Mesenchymal stem cell (in vitro differentiated cells and primary cell): ENCODE measurements at regions not wholly inside any gene's neighbourhood (a gene's known extent, or its start where the extent isn't known, plus 50 kb on each side); places are given as distances from the start of the nearest gene placed in this dataset.
A peak's percentile ranks its signal among the peaks of the same experiment; 100 is the strongest.

ENCODE experiments used
- DNase-seq: peaks from one replicate; pipeline ENCODE4 v3.0.0-alpha.2; 2013
- H2AFZ ChIP-seq: one replicate; pipeline ENCODE4 v1.6.1; 2013; ENCODE audit warnings: low read depth, mild to moderate bottlenecking, control low read depth, inconsistent platforms, low read length, moderate library complexity
- H2AK5ac ChIP-seq: 2 replicates; pipeline ENCODE4 v1.6.1; 2013; ENCODE audit warnings: low read length, moderate library complexity, mild to moderate bottlenecking, inconsistent platforms; ENCODE audit not compliant: severe bottlenecking
- H2BK120ac ChIP-seq: one replicate; pipeline ENCODE4 v1.6.1; 2013; ENCODE audit warnings: low read depth, mild to moderate bottlenecking, inconsistent platforms, low read length, moderate library complexity
- H2BK12ac ChIP-seq, 2 experiments: one replicate each; pipeline ENCODE4 v1.6.1; 2013; ENCODE audit warnings: inconsistent platforms in 2 of 2, low read length in 2 of 2, mild to moderate bottlenecking in 2 of 2, moderate library complexity in 2 of 2, control low read depth in 1 of 2
- H2BK15ac ChIP-seq: one replicate; pipeline ENCODE4 v1.6.1; 2013; ENCODE audit warnings: mild to moderate bottlenecking, low read depth, inconsistent platforms; ENCODE audit not compliant: poor library complexity, severe bottlenecking
- H2BK5ac ChIP-seq: 2 replicates; pipeline ENCODE4 v1.6.1; 2013; ENCODE audit warnings: low read depth, mild to moderate bottlenecking, low read length, control low read depth, inconsistent platforms; ENCODE audit not compliant: poor library complexity, severe bottlenecking
- H3K14ac ChIP-seq, 2 experiments: one replicate each; pipeline ENCODE4 v1.6.1; 2013; ENCODE audit warnings: inconsistent platforms in 2 of 2, low read length in 2 of 2, control low read depth in 1 of 2, mild to moderate bottlenecking in 1 of 2, moderate library complexity in 1 of 2
- H3K18ac ChIP-seq, 2 experiments: one replicate each; pipeline ENCODE4 v1.6.1; 2013; ENCODE audit warnings: inconsistent platforms in 2 of 2, low read length in 2 of 2, control low read depth in 1 of 2, low read depth in 1 of 2, mild to moderate bottlenecking in 1 of 2
- H3K23ac ChIP-seq, 2 experiments: one replicate each; pipeline ENCODE4 v1.6.1; 2013; ENCODE audit warnings: inconsistent platforms in 2 of 2, low read length in 2 of 2, mild to moderate bottlenecking in 2 of 2, moderate library complexity in 2 of 2, control low read depth in 1 of 2
- H3K27ac ChIP-seq: 2 replicates; pipeline ENCODE4 v1.5.1; 2013; ENCODE audit warnings: mild to moderate bottlenecking, moderate library complexity, low read length, control low read depth, inconsistent platforms; ENCODE audit not compliant: poor library complexity, severe bottlenecking
- H3K27me3 ChIP-seq, 2 experiments: 2 replicates each; pipeline versions ENCODE4 v1.6.1 to v1.7.0; 2013; ENCODE audit warnings: low read length in 2 of 2, mild to moderate bottlenecking in 2 of 2, moderate library complexity in 2 of 2, control low read depth in 1 of 2, inconsistent platforms in 1 of 2; ENCODE audit not compliant: control insufficient read depth in 1 of 2, insufficient read depth in 1 of 2
- H3K36me3 ChIP-seq, 2 experiments: 2 replicates each; pipeline versions ENCODE4 v1.6.1 to v1.7.0; 2013; ENCODE audit warnings: low read length in 2 of 2, control low read depth in 1 of 2, inconsistent platforms in 1 of 2, low read depth in 1 of 2, mild to moderate bottlenecking in 1 of 2; ENCODE audit not compliant: insufficient read depth in 2 of 2, control insufficient read depth in 1 of 2
- H3K4ac ChIP-seq, 2 experiments: one replicate each; pipeline ENCODE4 v1.6.1; 2013; ENCODE audit warnings: inconsistent platforms in 2 of 2, low read length in 2 of 2, mild to moderate bottlenecking in 2 of 2, moderate library complexity in 2 of 2, control low read depth in 1 of 2, low read depth in 1 of 2
- H3K4me1 ChIP-seq: 2 replicates; pipeline ENCODE4 v1.6.1; 2013; ENCODE audit warnings: low read depth, low read length, control low read depth; ENCODE audit not compliant: control insufficient read depth, insufficient read depth
- H3K4me2 ChIP-seq: 2 replicates; pipeline ENCODE4 v1.6.1; 2013; ENCODE audit warnings: low read length, mild to moderate bottlenecking, inconsistent platforms; ENCODE audit not compliant: poor library complexity, severe bottlenecking
- H3K4me3 ChIP-seq, 2 experiments: 2 replicates each; pipeline versions ENCODE4 v1.5.1 to v1.7.0; 2013; ENCODE audit warnings: low read length in 2 of 2, mild to moderate bottlenecking in 2 of 2, control low read depth in 1 of 2, low read depth in 1 of 2; ENCODE audit not compliant: insufficient read depth in 1 of 2
- H3K79me1 ChIP-seq: replicated peaks from 2 replicates; pipeline ENCODE4 v1.6.1; 2013; ENCODE audit warnings: mild to moderate bottlenecking, control low read depth, low read length, inconsistent platforms; ENCODE audit not compliant: poor library complexity, severe bottlenecking
- H3K9ac ChIP-seq: 2 replicates; pipeline ENCODE4 v1.7.0; 2013; ENCODE audit warnings: mild to moderate bottlenecking, low read length, moderate library complexity
- H3K9me3 ChIP-seq: 2 replicates; pipeline ENCODE4 v1.7.0; 2013; ENCODE audit warnings: mild to moderate bottlenecking, low read length; ENCODE audit not compliant: control insufficient read depth
- H4K8ac ChIP-seq: one replicate; pipeline ENCODE4 v1.6.1; 2013; ENCODE audit warnings: inconsistent platforms, mild to moderate bottlenecking, low read length, moderate library complexity
- H4K91ac ChIP-seq: one replicate; pipeline ENCODE4 v1.6.1; 2013; ENCODE audit warnings: mild to moderate bottlenecking, low read length, inconsistent platforms
- WGBS: methylation state at CpG from one replicate; pipeline ENCODE4 v1.1.7; 2013; ENCODE audit warnings: mixed read lengths; 5-methylcytosine and 5-hydroxymethylcytosine counted together

DNA sequence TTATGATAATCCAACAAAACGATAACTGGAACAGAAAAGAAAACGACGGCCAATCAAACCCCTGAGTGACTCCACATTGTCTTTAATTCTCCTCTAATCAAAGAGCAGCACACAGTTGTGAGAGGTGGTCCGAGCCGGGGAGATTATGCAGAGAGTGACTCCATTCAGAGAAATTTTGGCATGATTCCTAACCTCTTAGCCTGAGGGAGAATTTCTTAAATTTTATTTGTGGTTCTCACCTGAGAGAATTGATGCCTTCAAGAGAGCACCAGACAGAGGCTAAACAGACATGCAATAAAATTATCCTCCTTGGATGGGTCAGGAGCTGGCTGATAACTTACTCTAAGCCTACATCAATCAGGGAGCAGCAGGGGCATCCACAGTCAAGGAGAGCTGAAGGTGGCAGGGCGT is 310.0 kb upstream of the KLF12 start:
- no peak overlapping the region for H2AK5ac ChIP-seq
- H2BK15ac ChIP-seq = no peak overlapping the region
- H2BK12ac ChIP-seq = no peak overlapping the region
- no peak overlapping the region for H2BK120ac ChIP-seq
- H3K36me3 ChIP-seq = no peaks in the 10 kb centered on the region
- no peak for DNase-seq
- H3K4ac ChIP-seq = no peak overlapping the region
- no peak overlapping the region for H4K91ac ChIP-seq
- no peak overlapping the region for H3K4me2 ChIP-seq
- no peaks in the 10 kb centered on the region for H3K79me1 ChIP-seq
- WGBS = 69% methylated on average over 6 of the region's 6 CpGs
- H3K4me1 ChIP-seq = peaks cover 3% of the 10 kb centered on the region
- H3K27ac ChIP-seq = peak overlapping the region; percentile 58
- peak overlapping the region in 1 of 2 experiments; percentile 20 for H3K4me3 ChIP-seq
- H3K27me3 ChIP-seq = no peaks in the 10 kb centered on the region
- peak overlapping the region; percentile 24 for H3K9ac ChIP-seq
- no peak overlapping the region for H2BK5ac ChIP-seq
- H4K8ac ChIP-seq = no peak overlapping the region
- no peak overlapping the region for H3K18ac ChIP-seq
- no peak overlapping the region for H2AFZ ChIP-seq
- no peaks in the 10 kb centered on the region for H3K9me3 ChIP-seq
- no peak overlapping the region for H3K14ac ChIP-seq
- no peak overlapping the region for H3K23ac ChIP-seq

DNA sequence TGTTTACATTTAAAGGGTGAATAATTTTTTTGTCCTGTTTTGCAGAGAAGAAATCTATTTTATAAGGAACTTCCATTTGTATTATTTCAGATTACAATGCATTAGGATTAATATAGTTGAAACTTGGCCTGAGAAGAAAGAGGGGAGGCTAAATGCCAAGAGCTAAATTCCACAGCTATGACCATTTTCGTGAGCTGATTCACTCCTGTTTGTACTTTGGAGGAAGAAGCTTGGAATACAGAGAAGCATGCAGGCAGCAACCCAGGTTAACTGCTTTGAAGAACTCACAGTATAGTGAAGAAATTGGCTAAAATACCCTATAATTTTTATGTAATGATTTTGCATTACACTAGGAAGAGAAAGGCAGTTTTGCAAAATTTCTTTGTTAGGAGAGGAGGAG is 309.4 kb upstream of the KLF12 start:
- H3K14ac ChIP-seq = no peak overlapping the region
- no peak overlapping the region for H3K23ac ChIP-seq
- H4K91ac ChIP-seq = no peak overlapping the region
- no peak overlapping the region for H3K4ac ChIP-seq
- H3K4me2 ChIP-seq = no peak overlapping the region
- H2AFZ ChIP-seq = no peak overlapping the region
- no peak overlapping the region for H2BK12ac ChIP-seq
- WGBS = 20% methylated on average over 1 of the region's 1 CpG
- peak; percentile 24 for DNase-seq
- peak overlapping the region; percentile 58 for H3K27ac ChIP-seq
- H2BK15ac ChIP-seq = no peak overlapping the region
- no peaks in the 10 kb centered on the region for H3K9me3 ChIP-seq
- H2BK120ac ChIP-seq = no peak overlapping the region
- H3K79me1 ChIP-seq = no peaks in the 10 kb centered on the region
- peaks cover 3% of the 10 kb centered on the region for H3K4me1 ChIP-seq
- H3K9ac ChIP-seq = peak overlapping the region; percentile 24
- H3K18ac ChIP-seq = no peak overlapping the region
- no peak overlapping the region for H4K8ac ChIP-seq
- H2AK5ac ChIP-seq = no peak overlapping the region
- no peaks in the 10 kb centered on the region for H3K36me3 ChIP-seq
- no peak overlapping the region for H2BK5ac ChIP-seq
- H3K27me3 ChIP-seq = no peaks in the 10 kb centered on the region
- H3K4me3 ChIP-seq = peak overlapping the region in 1 of 2 experiments; percentile 20

DNA sequence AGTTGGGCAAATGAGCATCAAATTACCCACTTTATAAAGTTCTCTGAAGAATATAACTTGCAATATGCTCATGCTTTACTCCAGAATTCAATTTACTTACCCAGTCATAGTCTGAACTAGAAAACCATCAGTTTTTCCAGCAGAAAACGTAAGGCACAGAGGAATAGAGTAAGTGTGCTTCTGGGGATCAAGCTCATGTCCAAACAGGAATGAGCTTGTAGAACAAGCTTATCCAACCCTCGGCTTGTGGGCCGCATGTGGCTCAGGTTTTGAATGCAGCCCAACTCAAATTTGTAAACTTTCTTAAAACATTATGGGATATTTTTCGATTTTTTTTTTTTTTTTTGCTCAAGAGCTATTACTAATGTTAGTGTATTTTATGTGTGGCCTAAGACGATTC is 308.5 kb upstream of the KLF12 start:
- Histone ChIP-seq H3K4me3 (no peak overlapping the region), H2AFZ (no peak overlapping the region), H3K79me1 (no peaks in the 10 kb centered on the region), H3K36me3 (no peaks in the 10 kb centered on the region), H3K9ac (peak overlapping the region; percentile 24), H3K4me1 (peaks cover 3% of the 10 kb centered on the region), H3K4me2 (no peak overlapping the region), H3K27ac (no peak overlapping the region), H3K4ac (no peak overlapping the region), H2BK12ac (no peak overlapping the region), H4K91ac (no peak overlapping the region), H3K23ac (no peak overlapping the region), H4K8ac (no peak overlapping the region), H3K27me3 (no peaks in the 10 kb centered on the region), H2BK120ac (no peak overlapping the region), H3K18ac (no peak overlapping the region), H3K14ac (no peak overlapping the region), H2AK5ac (peak overlapping the region; percentile 64), H2BK15ac (no peak overlapping the region), H2BK5ac (no peak overlapping the region), H3K9me3 (no peaks in the 10 kb centered on the region)
- no peak for DNase-seq
- 74% methylated on average over 5 of the region's 5 CpGs for WGBS

DNA sequence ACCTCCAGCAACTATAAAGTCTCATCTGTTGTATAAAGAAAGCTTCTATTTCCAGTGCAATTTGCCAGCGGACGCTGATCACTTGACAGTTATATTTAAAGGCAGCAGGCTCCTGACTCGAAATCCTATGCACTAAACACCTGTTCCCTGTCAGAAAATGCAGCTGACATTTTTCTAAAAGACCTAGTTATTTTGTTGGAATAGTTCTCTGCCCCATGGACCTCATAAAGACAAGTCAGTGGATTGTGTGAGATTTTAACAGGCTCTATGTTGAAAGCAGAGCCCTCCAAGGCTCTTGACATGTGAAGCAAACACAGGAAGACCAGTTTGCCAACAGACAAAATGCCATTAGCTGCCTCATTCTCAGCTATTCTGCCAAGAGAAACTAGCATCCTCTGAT is 304.7 kb upstream of the KLF12 start:
- Histone ChIP-seq H3K4me2 (no peak overlapping the region), H3K14ac (no peak overlapping the region), H2AFZ (no peak overlapping the region), H3K18ac (no peak overlapping the region), H2BK5ac (no peak overlapping the region), H2AK5ac (no peak overlapping the region), H3K36me3 (no peaks in the 10 kb centered on the region), H2BK15ac (no peak overlapping the region), H3K27ac (no peak overlapping the region), H3K4me3 (no peak overlapping the region), H3K4ac (no peak overlapping the region), H3K27me3 (no peaks in the 10 kb centered on the region), H3K79me1 (no peaks in the 10 kb centered on the region), H4K91ac (no peak overlapping the region), H2BK120ac (no peak overlapping the region), H4K8ac (no peak overlapping the region), H3K9ac (no peak overlapping the region), H2BK12ac (no peak overlapping the region), H3K9me3 (no peaks in the 10 kb centered on the region), H3K23ac (no peak overlapping the region), H3K4me1 (no peaks in the 10 kb centered on the region)
- WGBS = 74% methylated on average over 3 of the region's 3 CpGs
- DNase-seq = no peak
